ENCODE measurements at regions not wholly inside any gene's neighbourhood (a gene's known extent, or its start where the extent isn't known, plus 50 kb on each side); places are given as distances from the start of the nearest gene placed in this dataset.

DNA sequence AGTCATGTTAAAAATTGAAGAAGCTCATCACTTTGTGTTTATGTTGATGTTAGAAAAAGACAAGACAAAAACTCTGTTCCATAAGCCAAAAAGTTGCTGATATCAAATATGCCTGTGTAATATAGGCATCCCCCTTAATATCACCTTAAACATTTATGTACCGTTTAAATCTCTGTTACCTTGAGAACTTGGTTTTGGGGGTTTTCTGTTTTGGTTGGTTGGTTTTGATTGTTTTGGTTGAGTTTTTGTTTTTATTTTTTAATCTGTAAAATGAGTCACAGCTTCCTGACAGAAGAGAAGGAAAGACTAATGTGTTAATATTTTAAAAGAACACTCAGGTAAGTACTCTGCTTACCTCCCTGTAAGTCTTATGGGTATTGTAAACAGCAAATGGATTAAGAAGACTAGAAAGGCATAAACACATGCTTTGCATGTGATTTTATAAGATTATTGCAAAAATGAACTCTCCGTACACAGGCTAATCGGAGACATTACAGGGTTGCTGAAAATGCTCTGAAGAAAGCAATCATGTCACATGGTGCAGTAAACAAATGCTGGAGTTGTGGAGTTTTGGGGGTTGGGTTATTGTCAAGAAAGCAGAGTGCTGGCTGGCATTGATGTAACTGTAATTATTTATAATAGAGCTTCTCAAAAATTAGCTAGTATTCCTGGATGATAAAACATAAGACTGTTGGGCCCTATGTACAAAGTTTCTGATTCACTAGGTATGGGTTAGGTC, 69.5 kb upstream of the MBNL1 start:
- Histone ChIP-seq H2BK12ac (ENCODE audit: low read depth, low read length) (no peak overlapping the region), H4K20me1 (replicated peaks in 1 of 2; ENCODE audit: control insufficient read depth in 1 of 2, insufficient read depth in 2 of 2, low read length in 2 of 2) (no peaks in the 10 kb centered on the region), H3K36me3 (ENCODE audit: control insufficient read depth in 2 of 4, insufficient read depth in 4 of 4, low read length in 3 of 4) (no peaks in the 10 kb centered on the region), H3K9me3 (ENCODE audit: insufficient read depth in 2 of 2, low read depth in 1 of 2, low read length in 1 of 2) (no peaks in the 10 kb centered on the region; a peak in 1 of 4 replicates), H3K4me1 (replicated peaks in 1 of 4; ENCODE audit: control insufficient read depth in 3 of 4, insufficient read depth in 4 of 4, low read length in 3 of 4) (no peaks in the 10 kb centered on the region), H3K4ac (replicated peaks; ENCODE audit: insufficient read length, low read depth, low read length) (no peak overlapping the region), H3K23me2 (ENCODE audit: low read depth, low read length) (no peaks in the 10 kb centered on the region), H4K5ac (ENCODE audit: insufficient read length, low read depth, low read length) (no peak overlapping the region), H3K27ac (ENCODE audit: low read depth, low read length) (no peak overlapping the region), H3K4me2 (ENCODE audit: insufficient read depth in 1 of 2, low read depth in 2 of 2, low read length in 2 of 2) (no peak overlapping the region), H3K27me3 (replicated peaks in 1 of 4; ENCODE audit: control insufficient read depth in 3 of 4, extremely low read depth in 1 of 4, insufficient read depth in 3 of 4, low read length in 3 of 4) (peaks cover 0 to 2% (median 0%) of the 10 kb centered on the region in 4 experiments; a peak in 1 of 7 replicates), H3K23ac (ENCODE audit: insufficient read length) (no peak overlapping the region), H3K18ac (ENCODE audit: extremely low read depth, low read length) (no peak overlapping the region), H3K79me1 (ENCODE audit: low read depth, low read length) (no peaks in the 10 kb centered on the region), H2BK5ac (ENCODE audit: low read depth, low read length) (no peak overlapping the region), H3K79me2 (ENCODE audit: control insufficient read depth in 1 of 2, insufficient read depth in 2 of 2, low read length in 2 of 2) (no peaks in the 10 kb centered on the region), H4K8ac (ENCODE audit: extremely low read depth, insufficient read depth, low read length) (no peak overlapping the region), H2BK20ac (ENCODE audit: low read length) (no peak overlapping the region), H3K14ac (ENCODE audit: insufficient read length) (no peak overlapping the region), H3K4me3 (ENCODE audit: extremely low read depth in 1 of 4, insufficient read depth in 2 of 4, low read depth in 3 of 4, low read length in 4 of 4) (no peak overlapping the region), H3K56ac (replicated peaks; ENCODE audit: insufficient read length, low read depth, low read length) (no peak overlapping the region), H2BK120ac (replicated peaks; ENCODE audit: low read depth, low read length) (no peak overlapping the region), H2AK5ac (ENCODE audit: low read depth, low read length) (no peak overlapping the region), H2BK15ac (ENCODE audit: low read length) (no peak overlapping the region), H3K9ac (replicated peaks in 1 of 4; ENCODE audit: extremely low read depth in 1 of 4, low read depth in 3 of 4, low read length in 3 of 4) (no peak overlapping the region), H2AFZ (ENCODE audit: low read length) (peak overlapping the region; percentile 45; the same call in 1 of the 2 replicates), H4K91ac (replicated peaks; ENCODE audit: insufficient read length, low read length) (no peak overlapping the region)
- WGBS, 2 experiments (ENCODE audit: extremely low coverage in 1 of 2, insufficient coverage in 1 of 2, insufficient read length in 1 of 2, insufficient replicate concordance in 2 of 2, low coverage in 1 of 2, low lambda C conversion rate in 2 of 2, missing lambda C conversion rate in 1 of 2): 95% methylated on average over 3 of the region's 3 CpGs; no CpG with 5 or more reads in 1 of the 2 experiments
- no peak for FAIRE-seq
- DNase-seq (ENCODE audit: low read depth in 1 of 2, low spot score in 2 of 2): no peak
- ChIA-PET POLR2A (ENCODE audit: partially characterized antibody) (no interaction called here), CTCF (ENCODE audit: partially characterized antibody) (interaction anchor here (0.9 to 1.7 kb wide), 3 partner anchors 9 to 16 kb away, joined by 4 to 5 read pairs (median 4); no protein-coding TSS in a partner anchor)
- TF ChIP-seq, protein P1, sequence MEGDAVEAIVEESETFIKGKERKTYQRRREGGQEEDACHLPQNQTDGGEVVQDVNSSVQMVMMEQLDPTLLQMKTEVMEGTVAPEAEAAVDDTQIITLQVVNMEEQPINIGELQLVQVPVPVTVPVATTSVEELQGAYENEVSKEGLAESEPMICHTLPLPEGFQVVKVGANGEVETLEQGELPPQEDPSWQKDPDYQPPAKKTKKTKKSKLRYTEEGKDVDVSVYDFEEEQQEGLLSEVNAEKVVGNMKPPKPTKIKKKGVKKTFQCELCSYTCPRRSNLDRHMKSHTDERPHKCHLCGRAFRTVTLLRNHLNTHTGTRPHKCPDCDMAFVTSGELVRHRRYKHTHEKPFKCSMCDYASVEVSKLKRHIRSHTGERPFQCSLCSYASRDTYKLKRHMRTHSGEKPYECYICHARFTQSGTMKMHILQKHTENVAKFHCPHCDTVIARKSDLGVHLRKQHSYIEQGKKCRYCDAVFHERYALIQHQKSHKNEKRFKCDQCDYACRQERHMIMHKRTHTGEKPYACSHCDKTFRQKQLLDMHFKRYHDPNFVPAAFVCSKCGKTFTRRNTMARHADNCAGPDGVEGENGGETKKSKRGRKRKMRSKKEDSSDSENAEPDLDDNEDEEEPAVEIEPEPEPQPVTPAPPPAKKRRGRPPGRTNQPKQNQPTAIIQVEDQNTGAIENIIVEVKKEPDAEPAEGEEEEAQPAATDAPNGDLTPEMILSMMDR (IDR thresholded peaks at IDR 0.05; ENCODE audit: control extremely low read depth in 1 of 3, insufficient read depth in 1 of 3, low read depth in 1 of 3, low read length in 3 of 3): no peak
- TF ChIP-seq POLR2A (IDR thresholded peaks at IDR 0.05; ENCODE audit: control extremely low read depth in 1 of 2, low read depth in 2 of 2, low read length in 2 of 2) (no peak), HDAC2 (IDR thresholded peaks at IDR 0.05; ENCODE audit: borderline replicate concordance in 1 of 2, low read depth in 2 of 2, low read length in 2 of 2) (no peak), JUND (IDR thresholded peaks at IDR 0.05; ENCODE audit: low read length) (no peak), BRCA1 (IDR thresholded peaks at IDR 0.05; ENCODE audit: low read depth, low read length) (no peak), KDM1A (IDR thresholded peaks at IDR 0.05; ENCODE audit: borderline replicate concordance, low read length) (no peak), TCF12 (IDR thresholded peaks at IDR 0.05; ENCODE audit: low read depth, low read length) (no peak), RAD21 (IDR thresholded peaks at IDR 0.05 in 1 of 2, conservative IDR thresholded peaks at IDR 0.05 in 1 of 2; ENCODE audit: low read depth in 2 of 2, low read length in 2 of 2) (no peak), CBX5 (IDR thresholded peaks at IDR 0.05; ENCODE audit: low read depth, low read length) (no peak), SRF (IDR thresholded peaks at IDR 0.05; ENCODE audit: low read depth, low read length) (no peak), SIX5 (IDR thresholded peaks at IDR 0.05; ENCODE audit: low read depth, low read length) (no peak)
